K562 (cell line): ENCODE measurements at regions not wholly inside any gene's neighbourhood (a gene's known extent, or its start where the extent isn't known, plus 50 kb on each side); places are given as distances from the start of the nearest gene placed in this dataset.
A peak's percentile ranks its signal among the peaks of the same experiment; 100 is the strongest.

Source experiments
- ATF7 ChIP-seq: fragments of 450-650 bp; IDR thresholded peaks from 2 replicates; pipeline ENCODE4 v1.7.1; 2014; ENCODE audit warnings: mild to moderate bottlenecking, moderate library complexity
- CBX3 ChIP-seq, 2 experiments: IDR thresholded peaks; 1 replicate in 1 of 2; 2 replicates in 1 of 2; pipeline ENCODE4 v1.6.1; 2012; ENCODE audit warnings: inconsistent platforms in 2 of 2, low read length in 2 of 2, borderline replicate concordance in 1 of 2, control low read depth in 1 of 2
- E2F1 ChIP-seq: sonication (generic); formaldehyde crosslinking; IDR thresholded peaks from 2 replicates; pipeline ENCODE4 v1.8.1; 2023; ENCODE audit warnings: mild to moderate bottlenecking, missing genetic modification reagents, moderate library complexity
- FOXK2 ChIP-seq, 2 experiments: fragments of 450-650 bp; IDR thresholded peaks in 1 of 2; conservative IDR thresholded peaks in 1 of 2; 2 replicates each; pipeline ENCODE4 v1.6.1; 2016; ENCODE audit warnings: low read depth in 2 of 2, mild to moderate bottlenecking in 1 of 2
- PHF8 ChIP-seq: fragments of 200-600 bp; sonication (generic); IDR thresholded peaks from 2 replicates; pipeline ENCODE4 v1.6.1; 2012; ENCODE audit warnings: mixed run types, mild to moderate bottlenecking, inconsistent platforms, low read length, moderate library complexity, borderline replicate concordance
- POLR2G ChIP-seq: fragments of 200-400 bp; formaldehyde crosslinking; IDR thresholded peaks from 2 replicates; pipeline ENCODE4 v1.6.1; 2017; ENCODE audit warnings: low read depth, mild to moderate bottlenecking, antibody characterized with exemption, low read length, moderate library complexity
- RREB1 ChIP-seq: fragments of 250-450 bp; sonication (Bioruptor Pico); IDR thresholded peaks from 2 replicates; pipeline ENCODE4 v1.4.0; 2020
- SNIP1 ChIP-seq: fragments of 450-650 bp; IDR thresholded peaks from 2 replicates; pipeline ENCODE4 v1.7.1; 2017; ENCODE audit warnings: low read depth, mild to moderate bottlenecking
- TARDBP ChIP-seq: fragments of 450-650 bp; IDR thresholded peaks from 2 replicates; pipeline ENCODE4 v1.6.1; 2016
- ZNF354B ChIP-seq: fragments of 250-450 bp; sonication (Bioruptor Pico); IDR thresholded peaks from 2 replicates; pipeline ENCODE4 v1.4.0; 2020
- TF ChIP-seq, protein P1 (sequence below), 2 experiments: fragments of 450-650 bp; formaldehyde crosslinking in 1 of 2; IDR thresholded peaks; 2 replicates each; pipeline versions ENCODE4 v1.4.0 to v1.6.1; 2014 to 2020; ENCODE audit warnings: mild to moderate bottlenecking in 2 of 2, borderline replicate concordance in 1 of 2, low read depth in 1 of 2

DNA sequence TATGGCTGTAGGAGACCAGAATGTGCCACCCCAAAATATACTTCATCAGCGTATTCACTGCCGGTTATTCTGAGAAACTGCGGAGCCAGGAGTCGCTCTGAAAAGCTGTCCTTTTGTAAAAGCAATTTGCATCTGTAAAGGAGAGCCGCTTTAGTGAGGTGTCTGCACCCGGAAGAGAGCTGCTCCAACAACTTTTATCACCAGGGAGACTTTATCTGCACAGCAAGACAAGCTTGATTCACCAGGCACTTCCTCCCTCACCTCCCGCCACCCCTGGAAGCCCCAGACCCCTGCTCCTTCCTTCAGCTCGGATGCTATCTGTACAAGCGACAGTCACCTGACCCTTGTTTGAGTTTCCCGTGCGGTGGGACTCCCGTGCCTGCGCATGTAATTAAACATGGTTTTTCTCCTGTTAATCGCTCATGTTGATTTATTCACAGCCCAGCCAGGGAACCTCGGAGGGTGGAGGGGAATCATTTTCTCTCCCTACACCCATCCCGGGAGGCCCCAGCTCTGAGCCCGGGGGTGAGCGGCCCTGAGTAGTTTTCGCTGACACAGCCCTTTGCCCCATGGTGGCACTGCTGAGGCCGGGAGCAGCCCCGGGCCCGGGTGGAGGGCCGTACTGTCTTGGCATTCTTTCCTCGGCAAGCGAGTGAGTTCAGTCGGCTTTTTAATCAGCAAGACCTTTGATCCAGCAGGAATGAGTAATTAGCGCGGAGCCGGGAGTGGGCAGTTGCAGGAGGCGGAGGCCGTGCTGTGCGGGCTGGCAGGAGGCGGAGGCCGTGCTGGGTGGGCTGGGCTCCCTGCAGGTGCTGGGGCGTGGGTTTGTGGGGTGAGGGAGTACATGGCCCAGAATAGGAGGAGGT lies 222.7 kb upstream of the CIBAR2 start (continued):
- peak; percentile 41; the same call in 1 of the 2 replicates for TF ChIP-seq PHF8
- TF ChIP-seq, protein P1, sequence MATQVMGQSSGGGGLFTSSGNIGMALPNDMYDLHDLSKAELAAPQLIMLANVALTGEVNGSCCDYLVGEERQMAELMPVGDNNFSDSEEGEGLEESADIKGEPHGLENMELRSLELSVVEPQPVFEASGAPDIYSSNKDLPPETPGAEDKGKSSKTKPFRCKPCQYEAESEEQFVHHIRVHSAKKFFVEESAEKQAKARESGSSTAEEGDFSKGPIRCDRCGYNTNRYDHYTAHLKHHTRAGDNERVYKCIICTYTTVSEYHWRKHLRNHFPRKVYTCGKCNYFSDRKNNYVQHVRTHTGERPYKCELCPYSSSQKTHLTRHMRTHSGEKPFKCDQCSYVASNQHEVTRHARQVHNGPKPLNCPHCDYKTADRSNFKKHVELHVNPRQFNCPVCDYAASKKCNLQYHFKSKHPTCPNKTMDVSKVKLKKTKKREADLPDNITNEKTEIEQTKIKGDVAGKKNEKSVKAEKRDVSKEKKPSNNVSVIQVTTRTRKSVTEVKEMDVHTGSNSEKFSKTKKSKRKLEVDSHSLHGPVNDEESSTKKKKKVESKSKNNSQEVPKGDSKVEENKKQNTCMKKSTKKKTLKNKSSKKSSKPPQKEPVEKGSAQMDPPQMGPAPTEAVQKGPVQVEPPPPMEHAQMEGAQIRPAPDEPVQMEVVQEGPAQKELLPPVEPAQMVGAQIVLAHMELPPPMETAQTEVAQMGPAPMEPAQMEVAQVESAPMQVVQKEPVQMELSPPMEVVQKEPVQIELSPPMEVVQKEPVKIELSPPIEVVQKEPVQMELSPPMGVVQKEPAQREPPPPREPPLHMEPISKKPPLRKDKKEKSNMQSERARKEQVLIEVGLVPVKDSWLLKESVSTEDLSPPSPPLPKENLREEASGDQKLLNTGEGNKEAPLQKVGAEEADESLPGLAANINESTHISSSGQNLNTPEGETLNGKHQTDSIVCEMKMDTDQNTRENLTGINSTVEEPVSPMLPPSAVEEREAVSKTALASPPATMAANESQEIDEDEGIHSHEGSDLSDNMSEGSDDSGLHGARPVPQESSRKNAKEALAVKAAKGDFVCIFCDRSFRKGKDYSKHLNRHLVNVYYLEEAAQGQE (IDR thresholded peaks at IDR 0.05; ENCODE audit: borderline replicate concordance) = no peak; the same call in 1 of the 2 replicates
- TF ChIP-seq, protein P1 (CRISPR knock-in tag; IDR thresholded peaks at IDR 0.05; ENCODE audit: low read depth) = no peak
- peak; percentile 70 to 76; a peak in 3 of 4 replicates for TF ChIP-seq FOXK2 (conservative IDR thresholded peaks at IDR 0.05 in 1 of 2, IDR thresholded peaks at IDR 0.05 in 1 of 2; ENCODE audit: low read depth in 2 of 2)
- no peak for TF ChIP-seq E2F1 (CRISPR knock-in tag)
- TF ChIP-seq CBX3 (IDR thresholded peaks at IDR 0.05; ENCODE audit: borderline replicate concordance in 1 of 2, low read length in 2 of 2) = peak in 1 of 2 experiments; percentile 50; a peak in 1 of 3 replicates
- peak; percentile 59 for TF ChIP-seq POLR2G
- TF ChIP-seq ATF7 = peak; percentile 34
- no peak for TF ChIP-seq TARDBP
- TF ChIP-seq RREB1 (CRISPR knock-in tag) = 0 out of 2 replicates have a peak, but pooled peaks have one; percentile 50
- no peak for TF ChIP-seq ZNF354B (CRISPR knock-in tag)
- no peak for TF ChIP-seq SNIP1
